SH-SY5Y (cell line): ENCODE measurements at regions not wholly inside any gene's neighbourhood (a gene's known extent, or its start where the extent isn't known, plus 50 kb on each side); places are given as distances from the start of the nearest gene placed in this dataset.

Experiments
- GATA2 ChIP-seq: IDR thresholded peaks from 2 replicates; pipeline ENCODE4 v1.6.1; 2011; ENCODE audit warnings: mild to moderate bottlenecking, low read depth, low read length
- GATA3 ChIP-seq: IDR thresholded peaks from 2 replicates; pipeline ENCODE4 v1.6.1; 2011; ENCODE audit warnings: low read depth, mild to moderate bottlenecking, low read length, moderate library complexity

DNA sequence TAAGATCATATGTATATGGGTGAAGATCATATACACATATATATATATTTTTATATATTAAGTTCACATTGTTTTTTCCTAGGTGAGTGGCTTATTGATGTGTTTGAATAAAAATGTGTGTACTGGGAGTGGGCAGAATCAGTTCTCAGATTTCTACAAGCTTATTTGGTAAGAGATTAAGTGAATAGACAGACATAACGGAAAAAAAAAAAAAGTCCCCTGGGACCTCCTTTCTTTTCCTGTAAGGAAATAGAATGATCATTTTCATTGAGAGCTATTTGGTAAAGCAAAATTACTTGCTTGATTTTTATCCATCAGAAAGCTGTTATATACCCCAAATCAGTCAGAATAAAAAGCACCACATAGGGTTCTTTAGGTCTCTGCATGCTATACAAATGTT, 597.7 kb downstream of the PCDH18 start:
- TF ChIP-seq GATA2, result no peak

DNA sequence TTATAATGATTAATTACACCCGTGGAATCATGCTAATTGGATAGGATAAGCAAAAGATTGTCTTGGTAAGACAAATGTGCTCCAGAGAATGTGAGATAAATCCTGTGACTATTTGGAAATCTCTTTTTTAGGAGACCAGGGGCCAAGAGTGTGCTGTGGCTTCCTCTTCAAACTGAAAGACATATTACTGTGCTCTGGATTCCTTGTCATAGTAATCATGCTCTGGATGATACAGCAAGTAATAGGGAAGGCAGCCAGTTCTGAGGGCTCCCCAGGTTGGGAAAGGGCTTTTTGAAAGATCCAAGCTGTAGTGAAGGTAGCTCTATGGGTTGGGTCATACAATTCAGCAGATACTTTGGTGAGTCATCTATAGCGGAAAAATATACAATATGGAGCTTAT, 600.5 kb downstream of the PCDH18 start:
- TF ChIP-seq GATA2 (no peak), GATA3 (no peak)

DNA sequence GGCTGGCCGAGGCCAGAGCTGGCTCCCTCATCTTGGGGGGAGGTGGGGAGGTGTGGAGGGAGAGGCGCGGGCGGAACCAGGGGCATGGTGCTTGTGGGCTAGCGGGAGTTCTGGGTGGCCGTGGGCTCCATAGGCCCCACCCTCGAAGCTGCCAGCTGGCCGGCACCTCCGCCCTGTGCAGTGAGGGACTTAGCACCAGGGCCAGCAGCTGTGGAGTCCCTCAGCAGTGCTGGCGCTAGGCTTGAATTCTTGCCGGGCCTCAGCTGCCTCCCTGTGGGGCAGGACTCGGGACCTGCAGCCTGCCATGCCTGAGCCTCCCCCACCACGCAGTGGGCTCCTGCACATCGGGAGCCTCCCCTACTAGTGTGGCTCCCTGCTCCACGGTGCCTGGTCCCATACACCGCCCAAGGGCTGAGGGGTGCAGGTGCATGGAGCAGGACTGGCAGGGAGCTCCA, 603.3 kb downstream of the PCDH18 start:
- TF ChIP-seq GATA3 (no peak), GATA2 (no peak)

DNA sequence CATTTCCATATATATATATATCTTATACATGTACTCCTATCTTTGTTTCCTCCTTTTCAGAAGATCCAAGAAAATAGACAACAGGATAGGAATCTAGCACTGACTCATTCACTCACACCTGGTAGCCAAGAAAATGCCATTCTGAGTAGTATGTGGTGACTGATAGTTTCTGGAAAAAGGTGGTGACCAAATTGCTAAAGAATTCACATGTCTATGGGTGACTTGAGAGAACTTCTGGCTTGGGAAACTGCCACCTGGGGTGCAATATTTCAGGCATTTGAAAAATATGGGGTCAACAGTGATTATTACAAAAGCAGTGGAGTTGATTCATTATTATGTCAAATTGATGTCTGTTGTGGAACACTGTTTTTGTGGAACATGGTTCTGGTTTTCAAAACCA, 605.1 kb downstream of the PCDH18 start:
- TF ChIP-seq GATA2, result no peak
- no peak for TF ChIP-seq GATA3

DNA sequence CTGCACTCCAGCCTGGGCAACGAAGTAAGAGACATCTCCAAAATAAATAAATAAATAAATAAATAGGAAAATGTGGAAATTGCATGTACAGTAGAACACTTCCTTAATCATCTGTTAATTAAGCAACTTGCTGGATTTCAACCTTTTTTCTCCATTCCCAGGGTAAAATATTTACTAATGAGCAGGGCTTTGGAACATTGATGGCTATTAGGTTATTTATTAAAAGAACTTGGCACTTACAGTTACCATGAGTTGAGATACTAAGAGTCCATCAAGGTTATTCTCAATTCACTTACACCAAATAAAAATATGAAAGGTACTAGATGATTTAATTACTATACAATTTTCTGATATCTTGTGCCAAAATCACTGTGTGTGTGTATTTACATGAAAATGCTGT, 607.1 kb downstream of the PCDH18 start:
- TF ChIP-seq GATA3, result no peak

DNA sequence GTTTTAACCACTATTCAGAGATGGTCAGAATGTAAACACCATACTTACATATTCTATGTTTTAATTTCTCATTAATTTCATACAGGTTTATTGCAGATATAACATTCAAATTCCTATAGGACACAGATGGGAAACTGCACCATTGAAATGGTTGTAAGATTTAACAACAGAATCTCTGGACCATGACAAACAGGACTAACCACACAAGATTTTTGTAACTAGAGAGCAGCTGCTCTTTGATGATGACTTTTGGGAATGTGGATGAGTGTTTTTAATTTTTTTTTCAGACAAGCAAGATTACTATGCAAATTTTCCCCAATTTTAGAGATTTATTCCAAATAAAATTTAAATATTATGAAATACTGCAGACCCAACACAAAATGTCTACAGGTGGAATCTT, 610.2 kb downstream of the PCDH18 start:
- no peak for TF ChIP-seq GATA2
- TF ChIP-seq GATA3, result no peak

DNA sequence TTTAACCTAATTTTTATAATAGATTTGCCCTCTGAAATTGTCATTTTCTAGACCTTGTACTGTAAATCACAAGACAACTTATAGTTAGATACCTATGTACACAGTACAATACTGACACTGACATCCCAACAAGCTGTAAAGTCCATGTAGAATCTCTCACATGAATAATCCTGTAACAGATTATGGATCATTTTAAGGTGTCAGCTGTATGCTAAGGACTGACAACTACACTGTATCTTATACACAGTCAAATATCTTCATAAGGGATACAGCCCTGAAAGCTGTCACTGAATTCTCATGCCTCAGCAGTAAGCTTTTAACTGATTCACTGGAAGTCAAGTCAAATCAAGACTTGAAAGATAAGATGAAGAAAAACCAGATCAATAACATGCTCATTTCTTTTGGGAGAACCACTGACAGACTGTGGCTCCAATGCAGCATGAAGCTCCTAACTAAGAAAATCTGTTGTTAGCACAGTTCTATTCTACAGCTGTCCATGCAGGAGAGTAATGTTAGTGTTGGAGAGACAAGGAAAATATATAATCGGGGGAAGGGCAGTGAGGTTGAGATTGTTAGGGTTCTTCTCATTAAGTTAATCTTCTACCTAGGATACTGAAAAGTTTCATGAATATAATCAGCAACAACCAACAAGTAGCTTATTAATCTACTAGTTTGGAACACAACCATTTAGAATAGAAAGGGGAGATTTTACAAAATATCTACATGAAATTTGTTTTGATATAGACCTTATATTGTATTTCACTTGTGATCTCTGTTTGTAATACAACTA, 612.0 kb downstream of the PCDH18 start:
- no peak for TF ChIP-seq GATA3
- TF ChIP-seq GATA2, result no peak

DNA sequence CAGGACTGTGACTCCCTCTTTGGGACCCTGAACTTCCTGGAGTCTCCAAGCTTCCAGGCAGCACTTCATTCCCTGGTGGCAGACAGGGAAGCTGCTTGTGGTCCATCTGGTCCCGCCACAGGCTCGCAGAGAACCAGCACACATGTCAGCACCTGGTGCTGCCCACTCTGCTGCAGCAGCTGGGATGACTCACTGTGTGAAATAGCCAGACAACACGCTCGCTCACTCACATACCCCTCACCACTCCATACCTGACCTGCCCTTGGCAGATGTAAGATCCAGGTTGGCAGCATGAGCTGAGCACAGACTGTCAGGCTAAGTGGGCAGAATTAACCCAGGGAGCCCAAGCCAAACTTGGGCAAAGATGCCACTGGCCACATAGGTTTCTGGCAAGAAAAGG, 613.5 kb downstream of the PCDH18 start:
- TF ChIP-seq GATA2 (no peak), GATA3 (no peak)

DNA sequence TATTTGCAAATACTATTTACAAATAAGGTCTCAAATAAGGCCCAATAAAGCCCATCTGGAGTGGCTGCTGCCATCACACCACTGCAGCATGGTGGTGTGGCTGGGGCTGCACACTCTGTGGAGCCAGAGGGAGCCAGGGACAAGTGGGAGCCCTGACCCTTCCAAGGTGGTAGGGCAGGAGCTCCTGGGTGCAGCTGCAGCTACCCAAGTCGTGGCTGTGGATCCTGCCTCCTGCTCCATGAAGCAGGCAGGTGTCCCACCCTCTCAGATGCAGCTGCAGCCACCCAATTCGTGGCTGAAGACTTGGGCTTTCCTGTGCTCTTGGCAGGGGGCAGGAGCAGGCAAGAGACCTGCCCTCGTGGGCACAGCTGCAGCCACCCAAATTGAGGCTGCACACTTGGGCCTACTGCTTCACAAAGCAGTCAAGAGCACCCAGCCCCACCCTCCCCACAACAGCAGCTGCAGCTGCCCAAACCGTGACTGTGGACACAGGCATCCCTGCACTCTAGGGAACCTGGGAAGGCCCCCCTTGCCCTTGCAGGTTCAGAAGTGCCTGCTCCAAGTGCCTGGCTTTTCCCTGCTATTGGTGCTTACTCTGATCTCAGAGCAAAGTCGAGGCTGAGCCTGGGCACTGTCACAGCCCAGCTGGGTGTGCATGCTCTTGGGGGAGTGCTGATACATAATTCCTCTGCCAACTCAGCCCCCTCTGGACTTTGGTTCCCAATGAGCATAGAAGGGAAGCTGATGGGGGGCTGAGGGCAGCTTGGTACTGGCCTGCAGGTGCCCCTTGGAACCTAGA, 614.8 kb downstream of the PCDH18 start:
- TF ChIP-seq GATA2 (no peak), GATA3 (no peak)

DNA sequence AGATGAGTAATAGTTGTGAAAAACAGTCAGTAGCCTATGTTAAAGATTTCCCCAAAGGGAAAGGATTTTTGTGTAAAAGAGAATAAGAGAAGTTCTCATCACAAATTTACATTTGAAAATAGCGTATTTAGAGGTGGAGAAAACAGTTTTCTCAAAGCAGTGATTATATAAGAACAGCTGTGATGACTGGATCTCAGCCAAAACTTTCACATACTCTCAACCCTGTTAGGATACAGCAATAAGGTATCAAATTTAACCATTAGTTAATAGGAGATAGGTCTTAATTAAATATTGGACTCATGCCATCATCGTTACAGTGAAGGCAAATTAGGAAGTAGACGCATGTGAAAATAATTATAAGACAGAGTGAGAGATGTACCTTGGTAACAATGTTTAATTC, 622.7 kb downstream of the PCDH18 start:
- TF ChIP-seq GATA3 (no peak), GATA2 (no peak)

DNA sequence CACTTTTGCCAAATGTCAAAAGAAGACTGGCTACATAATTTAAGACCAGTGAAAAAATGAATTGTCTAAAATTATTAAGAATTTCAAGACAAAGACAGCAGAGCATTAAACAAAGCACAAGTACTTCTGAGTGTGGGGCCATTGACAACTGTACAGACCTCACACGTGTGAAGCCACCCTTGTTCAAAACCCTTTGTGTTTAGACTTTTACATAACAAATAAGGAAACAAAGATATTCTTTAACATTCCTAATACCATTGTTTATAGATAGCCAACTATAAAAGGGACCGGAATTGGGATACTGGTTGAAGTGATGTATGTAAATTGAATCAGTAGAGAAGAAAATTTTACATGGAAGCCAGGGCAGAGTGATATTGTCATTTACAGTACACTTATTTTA, 624.2 kb downstream of the PCDH18 start:
- TF ChIP-seq GATA2, result no peak
- no peak for TF ChIP-seq GATA3

DNA sequence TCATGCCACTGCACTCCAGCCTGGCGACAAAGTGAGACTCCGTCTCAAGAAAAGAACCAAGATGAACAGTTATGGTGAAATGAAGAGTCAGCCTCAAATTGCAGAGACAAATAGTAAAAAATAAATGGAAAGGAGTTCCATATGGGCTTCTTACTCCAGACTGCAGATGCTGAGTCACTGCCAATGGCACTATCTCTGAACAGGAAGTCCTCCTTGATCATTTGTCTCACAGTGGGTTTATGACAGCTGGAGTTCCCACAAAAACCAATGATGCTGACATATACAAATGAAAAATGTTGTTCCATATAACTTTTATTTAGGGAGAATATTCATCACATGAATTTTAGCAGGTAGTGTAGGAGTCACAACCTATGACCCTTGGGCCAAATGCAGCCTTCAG, 631.6 kb downstream of the PCDH18 start:
- no peak for TF ChIP-seq GATA3
- no peak for TF ChIP-seq GATA2

DNA sequence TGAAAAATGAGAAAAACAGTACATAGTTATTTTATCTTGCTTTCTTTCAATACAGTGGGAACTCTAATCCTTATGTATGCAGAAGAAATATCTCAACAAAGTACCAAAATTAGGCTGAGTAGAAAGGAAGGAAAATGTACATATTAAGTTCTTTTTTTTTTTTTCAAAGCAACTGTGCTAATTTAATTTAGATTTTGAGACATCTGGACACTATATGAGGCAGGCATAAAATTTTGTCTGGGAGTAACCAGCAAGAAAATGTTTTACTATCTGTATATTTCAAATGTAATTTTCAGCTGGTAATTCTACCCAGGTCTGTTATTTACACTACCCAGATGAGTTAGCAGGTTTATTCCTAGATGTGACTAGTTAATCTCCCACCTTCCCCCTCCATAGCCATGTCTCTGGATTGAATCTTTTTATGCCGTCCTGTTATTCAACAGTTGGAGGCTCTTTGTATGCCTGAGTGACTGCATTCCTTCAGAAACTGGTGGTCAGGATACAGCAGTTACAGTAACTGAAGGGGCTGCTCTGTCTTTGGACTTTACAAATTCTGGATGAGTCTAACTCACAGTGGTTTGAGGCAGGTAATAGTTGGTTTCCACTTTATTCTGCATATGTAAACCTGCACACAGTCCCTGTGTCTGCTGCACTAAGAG, 633.6 kb downstream of the PCDH18 start:
- TF ChIP-seq GATA3 (no peak), GATA2 (no peak)

DNA sequence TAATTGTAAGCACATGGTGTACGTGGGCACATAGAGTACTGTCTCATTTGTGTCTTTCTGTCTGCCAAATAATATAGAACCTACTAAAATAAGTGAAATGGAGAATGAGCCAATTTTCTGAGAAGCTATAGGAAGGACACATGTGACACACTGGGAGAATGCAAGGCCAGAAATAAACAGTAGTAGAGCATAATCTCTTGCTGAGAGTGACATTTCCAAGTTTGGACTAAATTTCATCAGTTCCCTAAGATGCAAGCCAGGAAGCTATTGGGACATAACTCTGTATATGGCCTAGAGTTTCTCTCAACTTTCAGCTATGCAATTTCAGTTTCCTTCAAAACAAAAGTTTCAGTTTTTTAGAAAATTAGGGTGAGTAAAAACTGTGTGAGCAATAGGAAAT, 638.7 kb downstream of the PCDH18 start:
- TF ChIP-seq GATA2 (no peak), GATA3 (no peak)

DNA sequence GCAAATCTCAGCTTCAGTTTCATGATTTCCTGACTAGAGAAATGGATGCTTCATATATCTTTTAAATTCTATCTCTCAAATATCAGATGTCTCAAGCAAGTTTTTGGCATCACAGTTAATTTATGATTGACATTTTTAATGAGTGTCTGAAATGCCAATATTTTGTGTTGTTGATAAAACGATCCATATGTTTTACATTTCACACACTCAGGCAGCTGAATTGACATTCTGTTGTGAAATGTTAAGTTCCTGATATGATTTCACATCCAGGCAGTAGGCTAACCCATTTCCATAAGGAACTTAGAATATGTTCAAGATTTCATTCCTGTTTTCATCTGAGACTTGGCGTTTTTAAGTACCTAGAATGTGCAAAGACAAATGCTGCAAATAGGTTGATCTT, 650.6 kb downstream of the PCDH18 start:
- TF ChIP-seq GATA2 (no peak), GATA3 (no peak)
